GM19239 (cell line): ENCODE measurements at regions not wholly inside any gene's neighbourhood (a gene's known extent, or its start where the extent isn't known, plus 50 kb on each side); places are given as distances from the start of the nearest gene placed in this dataset.
"Not testable (repeated sequence)": the region's sequence is repeated elsewhere in the genome, so short reads cannot be mapped to it uniquely, and the experiment has no call there.

Experiments
- DNase-seq: peaks from one replicate; pipeline ENCODE4 v3.0.0; 2011; ENCODE audit warnings: low spot score; ENCODE audit not compliant: insufficient read length
- FAIRE-seq: peaks from 2 replicates; lab custom pipeline; 2011; peaks lifted over from hg19 to GRCh38; lab: Jason Lieb, UNC

DNA sequence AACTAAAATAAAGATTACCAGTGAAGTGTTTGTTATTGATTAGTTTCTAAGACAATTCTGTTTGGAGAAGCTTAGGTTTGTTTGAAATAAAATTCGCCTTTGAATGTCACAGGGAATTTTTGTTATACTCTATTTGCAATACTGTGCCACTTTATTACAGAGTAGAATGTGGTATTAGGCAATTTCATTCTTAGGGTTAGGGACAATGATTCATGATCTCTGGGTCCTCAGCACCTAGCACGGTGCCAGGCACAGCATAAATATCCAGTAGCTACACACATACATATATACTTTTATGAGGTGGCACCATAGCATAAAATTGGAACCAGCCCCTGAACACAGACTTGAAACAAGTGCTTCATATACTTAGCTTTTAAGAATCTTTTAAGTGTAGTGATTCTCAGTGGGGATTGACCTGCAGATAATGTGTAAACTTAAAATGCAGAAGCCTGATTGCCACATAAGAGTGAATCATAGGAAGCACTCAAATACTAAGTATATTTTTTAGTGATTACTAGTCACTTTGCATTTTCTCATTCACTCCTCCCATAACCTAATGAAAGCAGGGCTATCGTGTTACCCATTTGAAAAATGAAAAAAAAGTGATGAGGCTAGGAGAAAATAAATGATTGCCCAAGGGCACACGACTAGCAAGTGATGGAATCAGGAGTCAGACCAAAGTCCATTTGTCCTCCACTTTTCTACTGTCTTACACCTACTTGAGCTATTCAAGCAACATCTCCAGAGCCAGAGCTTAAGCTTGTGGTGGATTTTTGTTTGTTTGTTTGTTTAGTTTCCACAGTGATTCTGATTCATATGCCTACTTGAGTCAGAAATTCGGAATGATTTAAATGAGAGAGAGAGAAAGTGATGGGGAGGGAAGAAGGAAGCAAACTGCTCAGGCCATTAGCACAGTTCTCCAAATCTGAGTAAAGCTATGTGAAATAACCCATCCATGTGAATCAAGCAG, 366.0 kb upstream of the FGF13 start:
- FAIRE-seq (no peak), DNase-seq (no peak)

DNA sequence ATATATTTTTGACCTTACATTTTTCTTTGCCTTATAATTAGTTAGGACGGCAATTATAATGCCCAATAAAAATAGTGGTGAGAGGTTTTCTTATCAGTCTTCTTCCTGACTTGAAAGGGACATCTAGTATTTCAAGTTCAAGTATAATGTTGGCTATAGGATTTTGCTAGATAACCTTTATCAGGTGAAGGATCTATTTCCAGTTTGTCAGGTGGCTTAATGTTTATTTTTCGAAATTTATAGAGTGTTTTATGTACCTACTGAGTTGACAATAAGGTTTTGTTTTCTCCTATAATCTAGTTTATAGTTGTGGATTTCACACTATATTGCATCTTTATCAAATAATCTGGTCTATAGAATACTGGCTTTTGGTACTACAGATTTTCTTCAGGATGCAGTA, 351.8 kb upstream of the FGF13 start:
- no peak for FAIRE-seq
- DNase-seq = no peak

DNA sequence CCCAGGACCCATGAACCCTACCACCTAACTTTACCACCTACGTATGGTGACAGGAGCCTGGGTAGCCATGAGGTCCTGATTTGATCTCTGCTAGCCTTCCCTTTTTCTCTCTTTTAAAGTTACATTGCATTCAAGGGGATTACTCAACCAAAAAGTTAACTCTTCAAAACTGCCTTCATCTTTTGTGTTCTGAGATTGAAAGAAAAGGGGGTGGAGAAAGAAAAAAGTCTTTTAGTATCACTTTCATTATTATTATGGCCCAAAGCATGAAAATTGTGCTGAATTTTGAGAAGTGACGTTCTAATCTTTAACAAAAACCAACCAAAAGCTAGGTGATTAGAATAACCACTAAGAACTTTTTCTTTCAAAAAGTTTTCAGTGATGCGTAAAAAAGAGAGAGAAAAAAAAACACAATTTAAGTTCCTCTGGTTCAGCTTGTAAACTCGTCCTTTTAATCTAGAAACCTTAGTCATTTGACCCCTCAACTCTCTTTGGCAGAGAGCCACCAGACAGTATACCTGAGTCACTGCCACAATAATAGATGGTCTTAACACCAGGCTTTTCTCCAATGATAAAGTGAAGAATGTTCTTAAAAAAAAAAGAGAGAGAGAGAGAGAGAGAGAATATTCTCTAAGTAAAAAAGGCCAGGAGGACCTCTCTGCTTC, 347.4 kb upstream of the FGF13 start:
- no peak for DNase-seq
- no peak for FAIRE-seq

DNA sequence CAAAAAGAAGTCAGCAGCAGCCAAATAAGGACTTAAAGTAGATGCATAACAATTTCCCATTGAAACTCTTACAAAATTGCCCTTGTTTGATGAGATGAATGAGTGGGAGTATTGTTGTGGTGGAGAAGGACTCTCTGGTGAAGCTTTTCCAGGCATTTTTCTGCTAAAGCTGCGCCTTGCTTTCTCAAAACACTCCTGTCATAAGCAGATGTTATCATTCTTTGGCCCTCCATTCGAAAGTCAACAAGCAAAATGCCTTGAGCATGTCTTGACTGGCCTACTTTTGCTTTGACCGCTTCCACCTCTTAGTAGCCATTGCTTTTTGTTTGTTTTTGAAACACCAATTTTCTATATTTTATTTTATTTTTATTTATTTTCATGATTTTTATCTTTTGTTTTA, 340.9 kb upstream of the FGF13 start:
- DNase-seq = no peak
- no peak for FAIRE-seq

DNA sequence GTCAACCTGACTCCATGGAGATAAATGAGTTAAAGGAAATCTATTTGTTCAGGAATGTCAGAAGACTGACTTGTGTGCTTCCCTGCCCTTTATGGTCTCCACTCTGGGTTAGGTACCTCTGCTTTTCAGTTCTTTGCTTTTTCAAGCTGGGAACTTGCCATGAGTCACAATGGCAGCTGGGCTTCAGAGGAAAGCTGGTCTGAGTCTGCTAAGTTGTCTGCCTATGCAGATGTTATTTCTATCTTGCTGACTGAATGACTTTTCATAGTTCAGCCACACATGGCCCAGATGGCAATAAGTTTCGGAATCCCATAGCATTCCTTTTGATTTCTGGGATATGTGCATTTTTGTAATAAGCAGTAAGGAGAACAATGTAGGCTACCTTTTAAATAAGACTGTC, 337.9 kb upstream of the FGF13 start:
- no peak for DNase-seq

DNA sequence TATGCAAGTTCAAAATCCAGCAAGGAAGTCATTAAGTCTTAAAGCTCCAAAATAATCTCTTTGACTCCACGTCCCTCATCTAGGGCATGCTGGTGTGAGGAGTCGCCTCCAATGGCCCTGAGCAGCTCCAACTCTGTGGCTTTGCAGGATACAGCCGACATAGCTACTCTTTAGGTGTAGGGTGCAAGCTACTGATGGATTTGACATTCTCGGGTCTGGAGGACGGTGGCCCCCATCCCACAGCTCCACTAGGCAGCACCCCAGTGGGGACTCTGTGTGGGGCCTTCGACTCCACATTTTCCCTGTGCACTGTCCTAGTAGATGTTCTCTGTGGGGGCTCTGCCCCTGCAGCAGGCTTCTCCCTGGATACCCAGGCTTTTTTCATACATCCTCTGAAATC, 333.2 kb upstream of the FGF13 start:
- no peak for DNase-seq
- no peak for FAIRE-seq

More for the DNA sequence above, 337.9 kb upstream of the FGF13 start:
- no peak for FAIRE-seq

DNA sequence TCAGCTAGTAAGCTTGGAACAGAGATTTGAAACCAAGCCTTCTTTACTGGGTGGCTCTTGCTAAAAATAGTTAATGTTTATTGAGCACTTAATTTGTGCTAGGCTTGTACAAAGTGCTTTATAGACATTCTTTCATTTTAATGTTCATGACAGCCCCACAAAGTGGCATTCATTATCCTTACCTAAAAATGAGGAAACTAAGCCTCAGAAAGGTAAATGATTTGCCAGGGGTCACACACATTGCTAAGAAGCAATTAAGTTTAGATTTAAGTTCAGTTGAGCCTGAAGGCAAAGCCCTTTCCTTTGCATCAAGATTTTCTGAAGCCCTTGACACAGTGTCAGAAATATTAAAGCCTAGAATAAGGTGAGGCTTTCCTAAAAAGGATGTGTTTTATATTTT, 327.5 kb upstream of the FGF13 start:
- DNase-seq = no peak
- FAIRE-seq = no peak

DNA sequence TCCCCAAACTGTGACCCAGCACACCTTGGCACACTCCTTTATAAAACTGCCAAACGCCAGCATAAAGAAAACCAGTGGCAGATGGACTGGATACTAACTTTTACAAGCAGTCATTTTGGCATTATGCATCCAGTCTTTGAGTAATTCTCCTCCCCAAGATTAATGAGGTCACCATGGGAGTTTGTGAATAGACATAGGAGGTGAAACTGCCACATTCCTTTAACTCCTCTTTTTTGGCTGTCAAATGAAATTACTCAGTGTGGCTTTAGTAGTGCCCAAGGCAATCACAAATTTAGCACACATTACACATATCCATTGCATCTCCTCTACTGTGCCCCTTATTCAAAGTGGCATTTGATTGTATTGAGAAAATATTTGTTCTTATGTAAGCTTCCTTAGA, 315.3 kb upstream of the FGF13 start:
- FAIRE-seq = no peak
- DNase-seq = no peak

DNA sequence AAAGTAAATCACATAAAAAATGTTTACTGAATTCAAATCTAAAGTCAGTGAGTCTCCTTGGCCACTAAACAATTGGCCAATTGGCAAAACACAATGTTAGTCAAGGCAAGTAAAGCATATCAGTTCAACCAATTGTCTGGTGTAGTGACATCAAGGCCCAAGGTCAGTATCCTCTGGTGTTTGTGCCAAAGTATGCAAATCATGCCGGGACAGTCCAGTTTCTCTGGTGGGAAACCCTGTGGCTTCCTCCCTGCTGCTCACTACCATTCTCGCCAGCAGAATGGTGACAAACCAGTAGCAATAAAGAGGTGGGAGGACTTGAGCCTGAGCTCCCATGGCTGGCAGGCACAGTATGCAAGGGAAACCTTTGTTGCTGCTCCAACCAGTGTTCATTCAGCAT, 314.9 kb upstream of the FGF13 start:
- no peak for DNase-seq
- no peak for FAIRE-seq

DNA sequence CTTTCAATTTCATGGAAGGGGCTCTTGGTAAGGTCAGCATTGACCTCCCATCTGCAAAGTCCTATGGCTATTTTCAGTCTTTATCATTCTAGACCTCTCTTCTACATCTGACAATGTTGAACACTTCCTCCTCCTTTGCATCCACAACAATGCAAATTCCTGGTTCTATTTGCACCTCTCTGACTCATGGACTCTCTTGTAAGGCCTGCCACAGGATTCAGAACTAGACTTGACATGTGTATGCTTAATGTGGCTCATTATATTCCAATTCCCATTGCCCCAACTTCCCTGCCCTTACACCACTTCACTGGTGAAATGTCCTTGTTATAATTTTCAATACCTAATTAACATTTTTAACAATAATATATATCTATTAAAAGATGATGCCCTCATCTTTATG, 314.3 kb upstream of the FGF13 start:
- DNase-seq (no peak), FAIRE-seq (no peak)

DNA sequence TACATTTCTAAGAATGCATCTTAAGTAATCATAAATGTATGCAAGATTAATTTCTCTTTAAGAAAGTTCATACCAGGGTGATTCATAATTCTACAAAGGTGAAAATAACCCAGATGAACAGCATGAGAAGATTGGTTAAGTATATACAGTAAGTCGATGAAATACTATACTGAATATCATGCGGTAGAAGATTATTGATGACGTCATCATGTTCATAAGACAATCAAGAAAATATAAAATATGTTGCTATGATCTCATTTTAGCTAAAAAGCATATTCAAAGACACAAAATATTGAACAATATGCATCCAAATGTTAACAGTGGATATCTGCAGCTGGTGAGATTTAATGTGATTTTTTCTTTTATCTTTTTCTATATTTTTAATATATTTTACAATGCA, 312.0 kb upstream of the FGF13 start:
- DNase-seq (no peak), FAIRE-seq (no peak)

DNA sequence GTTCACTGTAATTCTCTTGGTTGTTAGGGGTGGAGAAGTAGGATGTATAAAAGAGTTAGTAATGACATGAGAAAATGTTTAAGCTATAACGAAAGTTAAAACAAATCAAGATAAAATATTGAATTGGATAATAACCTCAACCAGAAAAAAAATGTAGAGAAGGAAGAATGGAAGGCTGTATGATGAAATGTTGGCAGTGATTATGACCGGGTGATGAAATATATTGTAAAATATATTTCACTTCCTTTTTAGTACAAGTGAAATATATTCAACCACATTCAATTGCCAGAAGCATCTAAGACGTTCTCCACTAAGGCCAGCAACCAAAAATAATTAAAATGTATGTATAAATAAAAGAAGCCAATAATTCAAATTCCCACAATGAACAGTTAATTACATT, 309.3 kb upstream of the FGF13 start:
- DNase-seq (no peak), FAIRE-seq (no peak)

DNA sequence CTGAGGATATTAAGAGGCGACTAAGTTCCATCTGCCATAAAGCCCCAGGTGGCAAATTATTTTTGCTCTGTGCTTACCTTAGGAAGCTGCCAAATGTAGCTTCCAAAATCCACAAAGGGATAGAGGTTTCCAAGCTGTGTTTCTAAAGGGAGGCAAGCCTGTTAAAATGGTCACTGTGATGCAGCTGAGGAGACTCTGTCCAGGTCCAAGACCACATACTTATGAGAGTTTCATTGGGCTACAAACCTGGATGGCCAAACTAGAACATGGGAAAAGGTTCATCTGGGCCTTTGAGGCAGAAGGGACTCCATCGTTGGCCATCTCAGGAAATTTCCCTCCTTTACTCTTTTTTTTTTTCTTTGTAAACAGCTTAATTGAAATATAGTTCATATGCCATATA, 306.9 kb upstream of the FGF13 start:
- no peak for FAIRE-seq
- DNase-seq = no peak

DNA sequence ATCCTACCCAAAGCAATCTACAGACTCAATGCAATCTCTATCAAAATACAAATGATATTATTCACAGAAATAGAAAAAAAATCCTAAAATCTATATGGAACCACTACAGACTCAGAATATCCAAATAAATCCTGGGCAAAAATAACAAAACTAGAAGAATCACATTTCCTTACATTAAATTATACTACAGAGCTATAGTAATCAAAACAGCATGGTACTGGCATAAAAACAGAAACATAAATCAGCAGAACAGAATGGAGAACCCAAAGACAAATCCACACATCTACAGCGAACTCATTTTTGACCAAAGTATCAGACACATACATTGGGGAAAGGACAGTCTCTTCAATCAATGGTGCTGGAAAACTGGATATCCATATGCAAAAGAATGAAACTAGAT, 304.1 kb upstream of the FGF13 start:
- no peak for FAIRE-seq

DNA sequence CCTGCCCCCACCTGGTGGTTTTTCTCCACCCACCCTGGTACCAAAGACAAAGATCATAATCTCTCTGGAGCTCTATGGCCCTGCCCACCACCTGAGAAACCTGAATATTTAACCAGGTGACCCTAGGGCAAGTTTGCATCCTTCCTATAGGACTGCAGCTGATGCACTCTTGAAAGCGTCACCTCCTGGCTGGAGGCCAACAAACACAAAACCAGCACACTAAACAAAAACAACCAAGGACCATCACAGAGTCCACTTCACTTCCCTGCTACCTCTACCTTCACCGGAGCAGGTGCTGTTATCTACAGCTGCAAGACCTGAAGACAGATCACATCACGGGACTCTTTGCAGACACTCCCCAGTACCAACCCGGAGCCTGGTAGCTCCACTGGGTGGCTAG, 296.7 kb upstream of the FGF13 start:
- no peak for FAIRE-seq
- no peak for DNase-seq

More for the DNA sequence above, 304.1 kb upstream of the FGF13 start:
- DNase-seq = no peak

DNA sequence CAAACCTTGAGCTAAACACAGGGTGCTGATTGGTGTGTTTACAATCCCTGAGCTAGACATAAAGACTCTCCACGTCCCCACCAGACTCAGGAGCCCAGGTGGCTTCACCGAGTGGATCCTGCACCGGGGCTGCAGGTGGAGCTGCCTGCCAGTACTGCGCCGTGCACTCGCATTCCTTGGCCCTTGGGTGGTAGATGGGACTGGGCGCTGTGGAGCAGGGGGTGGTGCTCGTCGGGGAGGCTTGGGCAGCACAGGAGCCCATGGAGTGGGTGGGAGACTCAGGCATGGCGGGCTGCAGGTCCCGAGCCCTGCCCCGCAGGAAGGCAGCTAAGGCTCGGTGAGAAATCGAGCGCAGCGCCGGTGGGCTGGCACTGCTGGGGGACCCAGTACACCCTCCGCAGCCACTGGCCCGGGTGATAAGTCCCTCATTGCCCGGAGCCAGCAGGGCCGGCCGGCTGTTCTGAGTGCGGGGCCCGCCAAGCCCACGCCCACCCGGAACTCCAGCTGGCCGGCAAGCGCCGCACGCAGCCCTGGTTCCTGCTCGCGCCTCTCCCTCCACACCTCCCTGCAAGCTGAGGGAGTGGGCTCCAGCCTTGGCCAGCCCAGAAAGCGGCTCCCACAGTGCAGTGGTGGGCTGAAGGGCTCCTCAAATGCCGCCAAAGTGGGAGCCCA, 292.5 kb upstream of the FGF13 start:
- DNase-seq, FAIRE-seq: not testable (repeated sequence)

DNA sequence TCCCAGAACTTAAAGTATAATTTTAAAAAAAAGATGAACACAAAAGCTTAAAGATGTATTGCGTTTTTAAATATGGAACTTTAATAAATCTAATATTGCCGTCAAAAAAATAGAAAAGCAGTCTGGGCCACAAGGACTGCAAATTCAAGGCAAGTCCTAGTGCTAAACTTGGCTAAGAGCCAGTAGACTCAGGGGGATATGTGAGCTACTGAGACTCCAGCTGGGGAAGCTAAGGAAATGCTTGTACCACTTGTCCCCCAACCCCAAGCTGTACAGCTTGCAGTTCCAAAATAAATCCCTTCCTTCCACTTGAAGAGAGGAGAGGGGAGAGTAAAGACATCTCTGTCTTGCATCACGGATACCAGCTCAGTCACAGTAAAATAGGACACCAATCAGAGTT, 290.8 kb upstream of the FGF13 start:
- no peak for DNase-seq
- no peak for FAIRE-seq

DNA sequence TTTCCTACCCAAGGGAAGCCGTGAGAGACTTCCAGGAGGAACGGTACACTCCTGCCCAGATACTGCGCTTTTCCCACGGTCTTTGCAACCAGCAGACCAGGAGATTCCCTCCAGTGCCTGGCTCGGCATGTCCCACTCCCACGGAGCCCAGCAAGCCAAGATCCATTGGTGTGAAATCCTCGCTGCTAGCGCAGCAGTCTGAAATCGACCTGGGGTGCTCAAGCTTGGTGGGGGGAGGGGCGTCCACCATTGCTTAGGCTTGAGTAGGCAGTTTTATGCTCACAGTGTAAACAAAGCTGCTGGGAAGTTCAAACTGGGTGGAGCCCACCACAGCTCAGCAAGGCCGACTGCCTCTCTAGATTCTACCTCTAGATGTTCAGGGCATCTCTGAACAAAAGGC, 284.8 kb upstream of the FGF13 start:
- FAIRE-seq (no peak), DNase-seq (no peak)

DNA sequence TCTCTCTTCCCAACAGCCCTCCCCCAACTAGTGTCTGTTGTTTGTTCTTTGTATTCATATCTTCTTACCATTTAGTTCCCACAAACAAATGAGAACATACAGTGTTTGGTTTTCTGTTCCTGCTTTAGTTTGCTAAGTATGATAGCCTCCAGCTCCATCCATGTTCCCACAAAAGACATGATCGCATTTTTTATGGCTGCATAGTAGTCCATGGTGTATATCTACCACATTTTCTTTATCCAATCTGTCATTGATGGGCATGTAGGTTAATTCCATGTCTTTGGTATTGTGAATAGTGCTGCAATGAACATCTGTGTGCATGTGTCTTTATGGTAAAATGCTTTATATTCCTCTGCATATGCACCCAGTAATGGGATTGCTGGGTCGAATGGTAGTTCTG, 283.9 kb upstream of the FGF13 start:
- DNase-seq (no peak), FAIRE-seq (peak; percentile 70)

DNA sequence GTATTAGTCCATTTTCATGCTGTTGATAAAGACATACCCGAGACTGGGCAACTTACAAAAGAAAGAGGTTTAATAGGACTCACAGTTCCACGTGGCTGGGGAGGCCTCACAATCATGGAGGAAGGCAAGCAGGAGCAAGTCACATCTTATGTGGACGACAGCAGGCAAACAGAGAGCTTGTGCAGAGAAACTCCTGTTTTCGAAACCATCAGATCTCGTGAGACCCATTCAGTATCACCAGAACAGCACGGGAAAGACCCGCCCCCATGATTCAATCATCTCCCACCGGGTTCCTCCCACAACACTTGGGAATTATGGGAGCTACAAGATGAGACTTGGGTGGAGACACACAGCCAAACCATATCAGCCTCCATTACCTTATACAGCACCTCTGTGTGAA, 278.9 kb upstream of the FGF13 start:
- not testable (repeated sequence) for FAIRE-seq, DNase-seq

DNA sequence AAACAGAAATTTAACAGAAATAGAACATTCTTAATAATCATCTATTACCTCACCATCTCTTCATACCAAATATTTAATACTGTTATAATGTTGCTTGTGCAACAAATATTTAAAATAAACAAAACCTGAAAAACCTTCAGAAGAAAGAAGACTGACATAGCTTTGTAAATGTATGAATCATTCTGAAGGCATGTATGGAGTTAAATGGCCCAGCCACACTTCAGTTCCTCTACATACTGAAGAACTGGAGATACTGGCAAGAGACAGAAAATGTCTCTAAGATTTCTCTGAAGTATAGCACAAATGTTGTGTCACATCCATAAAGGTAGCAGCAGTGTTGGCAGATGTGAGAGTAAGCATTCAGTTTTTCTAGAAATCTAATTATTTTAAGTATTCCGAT, 275.3 kb upstream of the FGF13 start:
- DNase-seq (no peak), FAIRE-seq (no peak)
